Endothelial cell of hepatic sinusoid (primary cell): ENCODE measurements at regions not wholly inside any gene's neighbourhood (a gene's known extent, or its start where the extent isn't known, plus 50 kb on each side); places are given as distances from the start of the nearest gene placed in this dataset.
"Not testable (repeated sequence)": the region's sequence is repeated elsewhere in the genome, so short reads cannot be mapped to it uniquely, and the experiment has no call there.

Experiments
- in situ Hi-C: cut with HindIII; loops from 2 replicates; pipeline ENCODE4 v1.10.0; 2017; ENCODE audit warnings: low sequenced_read_pairs

GRCh38 chr2:180705551-180705950 lies 274.9 kb upstream of the UBE2E3 start:
- in situ Hi-C loops, result no loop called here

- in situ Hi-C loops, result no loop called here
Observed at GRCh38 chr2:180705122-180705521, 275.3 kb upstream of the UBE2E3 start.

DNA sequence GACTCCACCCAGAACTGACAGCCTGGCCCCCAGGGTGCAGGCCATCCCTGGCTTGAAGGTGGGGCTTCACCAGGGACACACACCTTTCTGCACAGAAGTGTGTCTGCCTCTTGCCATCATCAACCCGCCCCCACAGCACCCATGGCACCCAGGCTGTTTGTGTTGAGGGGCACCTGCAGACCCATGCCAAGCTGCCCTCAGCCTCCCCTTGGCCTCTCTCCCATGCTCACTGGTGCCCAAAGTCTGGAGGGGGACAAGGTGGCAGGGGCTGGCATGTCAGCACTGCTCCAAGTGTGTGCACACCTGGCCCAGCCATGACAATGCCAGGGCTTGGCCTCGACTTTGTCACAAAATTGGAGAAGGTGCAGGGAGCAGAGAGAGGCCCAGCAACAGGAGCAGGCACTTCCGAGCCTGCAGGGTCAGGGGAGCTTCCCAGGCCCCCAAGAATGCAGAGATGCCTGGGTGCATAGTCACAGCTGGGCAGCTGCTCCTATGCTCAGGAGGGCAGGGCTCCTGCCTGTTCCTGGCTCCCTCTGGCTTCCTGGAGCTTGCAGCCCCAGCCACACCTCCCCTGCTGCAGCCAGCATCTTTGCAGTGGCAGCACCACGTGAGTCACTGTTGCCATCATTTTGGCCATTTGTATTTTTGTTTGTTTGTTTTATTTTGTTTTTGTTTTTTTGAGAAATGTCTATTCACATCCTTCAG lies 280.6 kb upstream of the UBE2E3 start:
- in situ Hi-C loops, result no loop called here

DNA sequence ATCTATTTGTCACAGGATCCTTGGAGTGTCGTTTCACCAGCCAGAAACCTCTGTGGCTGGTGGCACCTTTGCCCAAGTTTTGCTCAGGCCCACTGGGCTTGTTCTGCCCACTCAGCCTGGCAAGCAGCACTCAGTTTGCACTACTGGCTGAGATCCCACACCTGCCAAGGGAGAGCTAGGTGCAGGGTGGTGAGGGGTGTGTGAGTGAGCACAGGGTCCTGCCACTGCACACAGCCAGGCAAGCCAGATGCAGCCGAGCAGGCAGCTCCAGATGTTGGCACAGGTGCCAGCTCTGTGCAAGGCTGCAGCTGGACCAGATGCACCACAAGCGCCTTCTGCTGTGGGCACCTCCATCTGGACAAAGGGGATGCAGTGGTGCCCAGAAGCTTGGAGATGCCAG lies 281.7 kb upstream of the UBE2E3 start:
- in situ Hi-C loops, result no loop called here

- in situ Hi-C loops, result no loop called here
Observed at GRCh38 chr2:180695586-180696401, 284.6 kb upstream of the UBE2E3 start.

- in situ Hi-C loops, result no loop called here
Observed at GRCh38 chr2:180694445-180695421, 285.7 kb upstream of the UBE2E3 start.

- in situ Hi-C loops, result no loop called here
Observed at GRCh38 chr2:180692322-180692721, 288.1 kb upstream of the UBE2E3 start.

- in situ Hi-C loops, result not testable (repeated sequence)
Observed at GRCh38 chr2:180691855-180692223, 288.6 kb upstream of the UBE2E3 start.

DNA sequence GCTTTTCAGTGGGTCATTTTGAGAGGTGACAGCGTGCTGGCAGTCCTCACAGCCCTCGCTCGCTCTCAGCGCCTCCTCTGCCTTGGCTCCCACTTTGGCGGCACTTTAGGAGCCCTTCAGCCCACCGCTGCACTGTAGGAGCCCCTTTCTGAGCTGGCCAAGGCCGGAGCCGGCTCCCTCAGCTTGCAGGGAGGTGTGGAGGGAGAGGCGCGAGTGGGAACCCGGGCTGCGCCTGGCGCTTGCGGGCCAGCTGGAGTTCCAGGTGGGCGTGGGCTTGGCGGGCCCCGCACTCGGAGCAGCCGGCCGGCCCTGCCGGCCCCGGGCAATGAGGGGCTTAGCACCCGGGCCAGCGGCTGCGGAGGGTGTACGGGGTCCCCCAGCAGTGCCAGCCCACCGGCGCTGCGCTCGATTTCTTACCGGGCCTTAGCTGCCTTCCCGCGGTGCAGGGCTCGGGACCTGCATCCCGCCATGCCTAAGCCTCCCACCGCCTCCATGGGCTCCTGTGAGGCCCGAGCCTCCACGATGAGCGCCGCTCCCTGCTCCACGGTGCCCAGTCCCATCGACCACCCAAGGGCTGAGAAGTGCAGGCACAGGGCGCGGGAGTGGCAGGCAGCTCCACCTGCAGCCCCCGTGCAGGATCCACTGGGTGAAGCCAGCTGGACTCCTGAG lies 289.1 kb upstream of the UBE2E3 start:
- in situ Hi-C loops, result not testable (repeated sequence)

GRCh38 chr2:180690611-180691010 lies 289.8 kb upstream of the UBE2E3 start:
- in situ Hi-C loops, result no loop called here

DNA sequence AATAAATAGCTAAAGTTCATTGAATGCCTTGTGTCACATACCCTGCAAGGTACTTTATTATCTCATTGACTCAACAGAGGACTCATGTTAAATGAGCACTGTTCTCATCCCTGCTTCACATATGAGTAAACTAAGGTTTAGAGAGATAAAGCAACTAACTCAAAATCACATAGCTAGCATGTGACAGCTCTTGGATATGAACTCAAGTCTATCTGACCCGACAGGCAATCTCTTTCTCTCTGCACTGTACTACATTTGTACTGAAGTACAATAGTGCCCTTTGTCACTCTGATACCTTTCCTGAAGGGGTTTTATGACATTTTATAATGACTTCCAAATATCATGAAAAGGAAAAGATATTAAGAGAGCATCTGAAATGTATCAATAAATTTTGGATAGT lies 297.5 kb upstream of the UBE2E3 start:
- in situ Hi-C loops, result no loop called here

DNA sequence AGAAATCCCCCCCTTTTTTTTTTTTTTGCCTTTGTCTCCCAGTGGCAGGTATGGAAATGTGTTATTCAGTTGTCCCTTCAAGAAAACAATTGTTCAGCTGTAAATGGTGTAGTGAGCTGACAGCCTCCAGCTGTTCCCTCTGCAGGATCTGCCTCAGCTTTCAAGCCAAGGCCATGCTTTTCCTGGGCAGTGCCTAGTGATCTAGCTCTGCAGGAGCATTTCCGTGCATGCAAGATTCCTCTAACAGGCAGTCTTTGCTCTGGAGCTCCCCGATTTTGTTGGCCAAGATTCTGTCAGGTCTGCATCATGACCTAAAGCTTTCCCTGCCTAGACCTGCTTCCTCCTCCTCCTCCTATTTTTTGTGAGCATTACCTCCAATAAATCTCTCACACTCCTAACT lies 300.7 kb upstream of the UBE2E3 start:
- in situ Hi-C loops, result no loop called here

DNA sequence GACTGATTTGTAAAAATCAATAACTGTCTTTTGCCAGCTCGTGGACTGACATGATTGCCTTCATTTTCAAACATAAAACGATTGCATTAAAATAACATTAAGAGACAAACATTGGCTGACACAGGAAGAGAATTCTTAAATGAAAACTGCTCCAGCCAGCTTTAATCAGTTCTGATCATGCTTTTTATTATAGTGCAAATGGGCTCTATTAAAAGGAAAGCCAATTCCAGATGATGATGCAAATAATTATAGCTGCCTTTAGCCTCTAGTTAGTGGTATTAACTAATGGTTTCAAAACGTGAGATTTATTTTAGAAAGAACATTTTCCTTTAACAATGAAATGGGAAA lies 301.8 kb upstream of the UBE2E3 start:
- in situ Hi-C loops, result no loop called here

GRCh38 chr2:180677930-180678624 lies 302.3 kb upstream of the UBE2E3 start:
- in situ Hi-C loops, result no loop called here

DNA sequence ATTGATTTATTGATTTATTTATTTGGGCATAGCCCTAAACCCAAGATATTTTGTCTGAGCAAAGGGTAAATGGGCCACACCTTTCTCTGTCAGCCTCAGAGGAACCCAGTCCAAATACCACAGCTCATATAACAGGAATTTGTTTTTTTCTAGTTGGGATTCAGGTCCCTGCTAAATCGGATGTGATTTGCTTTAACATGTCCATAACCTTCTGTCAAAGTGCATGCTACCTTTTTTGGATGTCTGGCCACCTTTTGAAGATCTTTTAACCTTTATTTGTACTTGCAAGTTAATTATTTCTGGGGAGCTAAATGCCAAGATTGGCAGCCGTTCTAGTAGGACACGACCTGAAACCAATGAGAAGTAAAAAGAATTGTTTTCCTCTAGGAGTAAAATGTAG lies 303.2 kb upstream of the UBE2E3 start:
- in situ Hi-C loops, result no loop called here

DNA sequence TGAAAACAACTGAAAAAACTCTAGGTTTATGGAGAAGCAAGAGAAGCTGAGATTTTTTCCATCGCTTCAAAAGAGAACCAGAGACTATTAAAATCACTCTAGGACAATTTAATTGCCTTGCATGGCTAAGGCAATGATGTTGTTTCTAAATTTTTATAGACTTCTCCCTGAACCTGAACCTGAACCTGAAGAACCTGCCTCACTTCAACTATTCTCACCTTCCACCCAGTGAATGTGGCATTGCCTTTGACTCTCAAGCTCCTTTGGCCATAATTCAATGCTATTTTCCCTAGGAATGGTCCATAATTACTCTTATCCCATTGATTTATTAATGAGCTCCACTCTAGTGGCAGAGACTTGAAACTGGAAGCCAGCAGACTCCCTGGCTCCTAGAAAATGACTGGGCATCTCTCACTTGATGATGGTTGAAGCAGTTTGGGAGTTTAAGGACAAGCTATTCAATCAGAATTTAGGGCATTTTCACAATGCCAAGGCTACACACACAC lies 303.8 kb upstream of the UBE2E3 start:
- in situ Hi-C loops, result no loop called here

DNA sequence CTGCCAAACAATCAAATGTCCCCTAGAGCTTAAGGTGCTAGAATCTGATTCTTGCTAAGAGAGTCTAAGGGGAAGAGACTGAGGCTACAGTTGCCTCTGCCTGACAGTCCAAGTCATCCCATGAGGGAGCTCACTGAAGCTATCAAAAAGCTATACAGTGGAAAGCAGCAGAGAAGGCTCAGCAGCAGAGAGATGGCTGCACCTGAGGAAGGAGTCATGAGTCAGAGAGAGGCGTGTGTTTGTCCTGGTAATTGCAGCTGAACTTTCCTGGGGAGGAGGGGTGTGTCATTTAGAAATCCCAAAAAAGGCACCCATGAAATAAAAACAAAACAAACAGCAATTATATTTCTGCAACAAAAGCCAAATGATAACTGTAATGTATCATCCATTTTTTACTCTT lies 305.2 kb upstream of the UBE2E3 start:
- in situ Hi-C loops, result no loop called here

DNA sequence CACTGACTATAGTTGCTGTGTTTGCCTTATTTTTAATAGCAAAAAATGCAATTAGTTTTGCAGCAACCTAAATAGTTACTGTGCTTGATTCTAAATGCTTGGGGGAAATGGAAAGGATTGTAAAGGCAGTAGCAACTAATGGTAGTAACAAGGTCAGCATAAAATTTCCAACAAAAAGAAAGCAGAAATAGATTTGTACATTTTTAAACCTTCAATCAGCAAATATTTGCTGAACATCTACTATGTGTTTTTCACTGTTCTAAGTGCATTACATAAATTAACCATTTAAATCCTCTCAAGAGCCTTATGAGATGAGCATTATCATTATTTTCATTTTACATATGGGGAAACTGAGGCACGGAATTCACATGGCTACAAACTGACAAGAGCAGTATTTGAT lies 308.0 kb upstream of the UBE2E3 start:
- in situ Hi-C loops, result no loop called here

GRCh38 chr2:180670302-180671003 lies 310.0 kb upstream of the UBE2E3 start:
- in situ Hi-C loops, result no loop called here
